Right lobe of liver (tissue), 6 donors: ENCODE measurements at regions not wholly inside any gene's neighbourhood (a gene's known extent, or its start where the extent isn't known, plus 50 kb on each side); places are given as distances from the start of the nearest gene placed in this dataset.

Experiments
- ATAC-seq, 4 donors: fragments of 200-7000 bp; cut with Tn5 transposase; one replicate each; pipeline ENCODE4 v1.9.1; 2020; ENCODE audit warnings: mild to moderate bottlenecking in 4 of 4, moderate library complexity in 4 of 4
- DNase-seq, 3 donors: peaks; one replicate each; pipeline ENCODE4 v3.0.0-alpha.2; 2020
- H3K27ac ChIP-seq, 3 donors: fragments of 200-600 bp; one replicate each; pipeline ENCODE4 v1.8.0; 2022
- H3K27me3 ChIP-seq, 2 donors: fragments of 200-600 bp; one replicate each; pipeline ENCODE4 v1.8.0; 2022
- H3K36me3 ChIP-seq, 4 donors: fragments of 200-600 bp; sonication (generic) in 1 of 4; one replicate each; pipeline versions ENCODE4 v1.5.1 to v1.8.0; 2017 to 2022; ENCODE audit warnings: control low read depth in 1 of 4
- H3K4me1 ChIP-seq, 4 donors: fragments of 200-600 bp; sonication (generic) in 1 of 4; one replicate each; pipeline versions ENCODE4 v1.5.1 to v1.8.0; 2017 to 2022; ENCODE audit warnings: control low read depth in 1 of 4
- H3K4me3 ChIP-seq, 3 donors: fragments of 200-600 bp; one replicate each; pipeline ENCODE4 v1.8.0; 2022
- H3K9me3 ChIP-seq, 4 donors: fragments of 200-600 bp; sonication (generic) in 1 of 4; one replicate each; pipeline versions ENCODE4 v1.5.1 to v1.8.0; 2017 to 2022; ENCODE audit warnings: control low read depth in 1 of 4
- CTCF ChIP-seq, 4 donors: fragments of 200-600 bp in 3 of 4; fragments of 450-650 bp in 1 of 4; IDR thresholded peaks; one replicate each; pipeline versions ENCODE4 v1.5.1 to v1.8.0; 2016 to 2022; ENCODE audit warnings: antibody characterized with exemption in 4 of 4, mild to moderate bottlenecking in 2 of 4
- POLR2A ChIP-seq: fragments of 450-650 bp; IDR thresholded peaks from one replicate; pipeline ENCODE4 v1.6.1; 2017; ENCODE audit warnings: antibody characterized with exemption, mild to moderate bottlenecking
- WGBS: methylation state at CpG from one replicate; pipeline ENCODE4 v1.1.6; 2018; ENCODE audit warnings: low coverage, low lambda C conversion rate; ENCODE audit not compliant: insufficient coverage; ENCODE audit errors: missing lambda C conversion rate; 5-methylcytosine and 5-hydroxymethylcytosine counted together
- intact Hi-C, 2 donors: fragments of 100-400 bp; cut with DNase I; formaldehyde crosslinking; loops; one replicate each; pipeline versions ENCODE4 v1.11.2 to v1.14.1; 2022
- donor health status: DM: no; HTN: yes; CAD: no.
- donor health status: DM: no; HTN: no; CAD: no.
- donor health status: DM: no; HTN: no; CAD: no.
- donor health status: DM: no; HTN: yes; CAD: no.
- donor health status: DM: no; HTN: yes; CAD: no.

DNA sequence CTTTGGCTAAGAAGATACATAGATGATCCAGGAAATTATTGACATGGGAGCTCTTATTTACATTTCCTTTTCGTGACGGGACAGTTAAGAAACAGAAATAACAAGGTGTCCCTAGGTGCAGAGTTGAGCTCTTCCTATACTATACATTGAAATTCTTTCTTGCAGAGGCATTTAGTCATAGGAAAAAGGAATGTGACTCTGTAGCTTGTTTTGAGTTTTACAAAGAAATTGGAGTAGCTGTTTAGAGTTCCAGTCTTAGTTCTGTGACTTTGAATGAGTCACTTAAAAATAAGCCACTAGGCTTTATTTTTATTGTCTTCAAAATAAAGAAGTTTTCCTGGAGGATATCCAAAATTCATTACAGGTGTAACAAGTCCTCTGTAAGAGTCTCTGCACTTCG lies 723.5 kb upstream of the SGO1 start:
- intact Hi-C loops = no loop called here
- DNase-seq = no peak
- no peak for TF ChIP-seq POLR2A
- no peak for TF ChIP-seq CTCF (IDR thresholded peaks at IDR 0.05)
- Histone ChIP-seq H3K27ac (no peak overlapping the region), H3K27me3 (no peaks in the 10 kb centered on the region), H3K4me1 (no peaks in the 10 kb centered on the region), H3K4me3 (no peak overlapping the region), H3K9me3 (no peaks in the 10 kb centered on the region), H3K36me3 (no peaks in the 10 kb centered on the region)
- 19% methylated on average over 3 of the region's 3 CpGs for WGBS
- ATAC-seq = peak in 1 of 4 donors; percentile 23

DNA sequence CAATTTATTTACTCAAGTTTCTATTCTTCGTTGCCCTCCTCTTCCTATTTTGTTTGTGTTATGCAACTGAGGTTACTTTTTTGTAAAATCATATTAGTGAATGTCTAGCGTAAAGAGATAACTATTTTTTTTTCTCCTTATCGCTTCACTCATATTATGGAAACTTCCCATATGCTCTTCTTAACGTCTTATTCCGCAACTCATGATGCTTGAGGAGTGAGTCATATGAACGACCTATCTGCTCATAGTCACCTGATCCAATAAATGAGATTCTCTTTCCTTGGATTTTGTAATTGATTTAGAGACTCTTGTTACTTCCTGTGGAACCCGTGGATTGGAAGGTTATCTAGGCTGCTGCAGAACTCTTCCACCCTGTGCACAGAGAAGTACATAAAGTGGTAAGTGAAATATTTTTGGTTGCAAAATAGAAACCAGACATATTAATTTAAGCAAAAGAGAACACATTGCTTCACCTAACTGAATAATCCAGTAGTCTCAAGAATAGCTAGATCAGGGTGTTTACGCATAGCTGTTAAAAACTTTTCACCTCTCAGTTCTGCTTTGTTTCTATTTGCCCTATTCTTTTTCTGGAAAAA lies 719.3 kb upstream of the SGO1 start:
- 52% methylated on average over 8 of the region's 8 CpGs for WGBS
- no peak for ATAC-seq

DNA sequence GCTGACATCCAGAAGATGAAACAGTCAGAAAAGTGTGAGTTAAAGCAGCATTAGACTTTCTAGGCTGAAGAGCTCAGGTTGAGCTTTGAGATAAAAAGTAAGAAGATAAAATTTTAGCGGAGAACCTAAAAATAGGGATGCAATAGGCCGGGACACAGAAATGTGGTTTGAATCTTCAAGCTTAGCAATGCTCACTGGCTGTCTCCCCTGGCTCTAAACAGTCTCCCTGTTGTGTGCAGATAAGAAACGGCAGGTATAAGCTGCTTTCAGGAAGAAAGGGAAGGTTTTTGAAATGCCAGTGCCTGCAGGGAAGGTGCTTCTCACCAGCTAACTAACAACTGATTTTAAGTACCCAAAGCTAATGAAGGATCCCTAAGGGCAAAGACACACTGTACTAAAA lies 718.7 kb upstream of the SGO1 start:
- ATAC-seq (no peak), DNase-seq (no peak)
- H3K27ac ChIP-seq = no peak overlapping the region
- TF ChIP-seq CTCF (IDR thresholded peaks at IDR 0.05) = no peak
- H3K4me1 ChIP-seq = no peaks in the 10 kb centered on the region
- no peaks in the 10 kb centered on the region for H3K36me3 ChIP-seq
- H3K4me3 ChIP-seq = no peak overlapping the region
- H3K9me3 ChIP-seq = no peaks in the 10 kb centered on the region
- H3K27me3 ChIP-seq = no peaks in the 10 kb centered on the region
- intact Hi-C loops = no loop called here
- 25% methylated on average over 3 of the region's 3 CpGs for WGBS

More for the DNA sequence above, 719.3 kb upstream of the SGO1 start:
- no peaks in the 10 kb centered on the region for H3K27me3 ChIP-seq
- no peaks in the 10 kb centered on the region for H3K36me3 ChIP-seq
- TF ChIP-seq CTCF (IDR thresholded peaks at IDR 0.05) = no peak
- TF ChIP-seq POLR2A = no peak
- H3K9me3 ChIP-seq = no peaks in the 10 kb centered on the region
- H3K4me1 ChIP-seq = no peaks in the 10 kb centered on the region
- no peak overlapping the region for H3K27ac ChIP-seq
- no peak for DNase-seq
- no peak overlapping the region for H3K4me3 ChIP-seq
- intact Hi-C loops = no loop called here

DNA sequence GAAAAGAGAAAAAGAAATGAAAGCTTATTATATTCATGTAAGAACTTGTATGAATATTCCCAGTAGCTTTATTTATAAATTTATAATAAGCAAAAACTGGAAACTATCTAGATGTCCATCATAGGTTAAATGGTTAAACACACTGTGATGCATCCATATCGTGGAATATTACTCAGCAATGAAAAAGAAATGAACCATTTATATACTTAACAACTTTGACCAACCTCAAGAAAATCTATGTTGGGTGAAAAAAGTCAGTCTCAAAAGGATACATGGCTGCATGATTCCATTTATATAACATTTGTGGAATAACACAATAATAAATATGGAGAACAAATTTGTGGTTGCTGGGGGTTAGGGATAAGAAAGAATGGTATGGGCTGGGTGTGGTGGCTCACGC lies 713.0 kb upstream of the SGO1 start:
- no peak overlapping the region for H3K4me3 ChIP-seq
- intact Hi-C loops = no loop called here
- TF ChIP-seq POLR2A (no peak), CTCF (IDR thresholded peaks at IDR 0.05) (no peak)
- no peaks in the 10 kb centered on the region for H3K36me3 ChIP-seq
- ATAC-seq (no peak), DNase-seq (no peak)
- H3K27me3 ChIP-seq = no peaks in the 10 kb centered on the region
- no peaks in the 10 kb centered on the region for H3K4me1 ChIP-seq
- no peak overlapping the region for H3K27ac ChIP-seq
- H3K9me3 ChIP-seq = no peaks in the 10 kb centered on the region
- WGBS = 70% methylated on average over 2 of the region's 2 CpGs

GRCh38 chr3:20890111-20890519 lies 704.1 kb upstream of the SGO1 start:
- 39% methylated on average over 2 of the region's 2 CpGs for WGBS
- TF ChIP-seq POLR2A (no peak), CTCF (IDR thresholded peaks at IDR 0.05) (no peak)
- intact Hi-C loops = no loop called here

More at GRCh38 chr3:20890111-20890519, 704.1 kb upstream of the SGO1 start:
- no peak for DNase-seq
- Histone ChIP-seq H3K4me1 (no peaks in the 10 kb centered on the region), H3K9me3 (no peaks in the 10 kb centered on the region), H3K27ac (no peak overlapping the region), H3K4me3 (no peak overlapping the region), H3K36me3 (no peaks in the 10 kb centered on the region), H3K27me3 (no peaks in the 10 kb centered on the region)
- ATAC-seq = no peak
